SK-N-SH (cell line): ENCODE measurements at regions not wholly inside any gene's neighbourhood (a gene's known extent, or its start where the extent isn't known, plus 50 kb on each side); places are given as distances from the start of the nearest gene placed in this dataset.

Experiments used
- CTCF ChIA-PET: fragments of 300-600, 350-600 bp; formaldehyde crosslinking; extraction: SDS; loops from one replicate; lab custom pipeline; 2021; lab: Yijun Ruan, JAX
- POLR2A ChIA-PET: fragments of 350-600 bp; sonication (Branson Sonifier 250); formaldehyde crosslinking; extraction: SDS; loops from one replicate; lab custom pipeline; 2020; ENCODE audit warnings: antibody characterized with exemption, inconsistent platforms; lab: Yijun Ruan, JAX
- DNase-seq: peaks from one replicate; pipeline ENCODE4 v3.0.0; 2012
- H2AFZ ChIP-seq: fragments of 200-600 bp; sonication (generic); 2 replicates; pipeline ENCODE4 v1.8.1; 2016; ENCODE audit warnings: antibody characterized with exemption, mild to moderate bottlenecking, low read depth
- H3F3A ChIP-seq: fragments of 200-600 bp; sonication (generic); replicated peaks from 2 replicates; pipeline ENCODE3; 2016; ENCODE audit warnings: antibody characterized with exemption, mild to moderate bottlenecking; ENCODE audit not compliant: insufficient read depth
- H3K27ac ChIP-seq, 2 experiments: fragments of 200-500 bp in 1 of 2; fragments of 200-600 bp in 1 of 2; sonication (Bioruptor generic) in 1 of 2; sonication (generic), shearing (Covaris generic) in 1 of 2; 2 replicates each; pipeline versions ENCODE4 v1.5.1 to v1.6.1; 2014 to 2016; ENCODE audit warnings: low read depth in 2 of 2, inconsistent platforms in 1 of 2, low read length in 1 of 2, mild to moderate bottlenecking in 1 of 2, mixed read lengths in 1 of 2
- H3K27me3 ChIP-seq: fragments of 200-600 bp; sonication (generic), shearing (Covaris generic); 2 replicates; pipeline ENCODE4 v1.6.1; 2016; ENCODE audit warnings: mixed run types; ENCODE audit not compliant: insufficient read depth
- H3K36me3 ChIP-seq, 2 experiments: fragments of 200-500 bp in 1 of 2; fragments of 200-600 bp in 1 of 2; sonication (Bioruptor generic) in 1 of 2; sonication (generic) in 1 of 2; replicated peaks in 1 of 2; 2 replicates each; pipeline versions ENCODE3 to v1.5.1; 2014 to 2016; ENCODE audit warnings: low read length in 1 of 2, mild to moderate bottlenecking in 1 of 2; ENCODE audit not compliant: insufficient read depth in 2 of 2, control insufficient read depth in 1 of 2
- H3K4me1 ChIP-seq, 2 experiments: fragments of 200-500 bp in 1 of 2; fragments of 200-600 bp in 1 of 2; sonication (Bioruptor generic) in 1 of 2; sonication (generic), shearing (Covaris generic) in 1 of 2; 2 replicates each; pipeline versions ENCODE4 v1.5.1 to v1.6.1; 2014 to 2016; ENCODE audit warnings: low read depth in 1 of 2, low read length in 1 of 2, mixed run types in 1 of 2; ENCODE audit not compliant: insufficient read depth in 2 of 2, control insufficient read depth in 1 of 2
- H3K4me2 ChIP-seq: fragments of 200-600 bp; sonication (generic), shearing (Covaris generic); 2 replicates; pipeline ENCODE4 v1.6.1; 2017; ENCODE audit warnings: mixed run types
- H3K4me3 ChIP-seq, 2 experiments: fragments of 200-500 bp in 1 of 2; fragments of 200-600 bp in 1 of 2; sonication (Bioruptor generic) in 1 of 2; sonication (generic), shearing (Covaris generic) in 1 of 2; 2 replicates each; pipeline versions ENCODE4 v1.5.1 to v1.8.1; 2014 to 2016; ENCODE audit warnings: low read depth in 2 of 2, inconsistent platforms in 1 of 2, low read length in 1 of 2, mild to moderate bottlenecking in 1 of 2, mixed read lengths in 1 of 2, moderate library complexity in 1 of 2
- H3K79me2 ChIP-seq: fragments of 200-600 bp; sonication (generic); 2 replicates; pipeline ENCODE4 v1.8.1; 2017; ENCODE audit warnings: mild to moderate bottlenecking; ENCODE audit not compliant: insufficient read depth
- H3K9ac ChIP-seq: fragments of 200-600 bp; sonication (generic); 2 replicates; pipeline ENCODE4 v1.6.1; 2017; ENCODE audit warnings: mixed run types
- H3K9me2 ChIP-seq: fragments of 200-600 bp; sonication (generic); 2 replicates; pipeline ENCODE4 v1.6.1; 2017; ENCODE audit warnings: mixed run types
- H3K9me3 ChIP-seq: fragments of 200-600 bp; sonication (generic); 2 replicates; pipeline ENCODE4 v1.6.1; 2017; ENCODE audit warnings: mixed run types, mild to moderate bottlenecking, moderate library complexity
- H4K20me1 ChIP-seq: fragments of 200-600 bp; sonication (generic); 2 replicates; pipeline ENCODE4 v1.6.1; 2017; ENCODE audit warnings: mild to moderate bottlenecking, mixed run types; ENCODE audit not compliant: insufficient read depth
- CHD2 ChIP-seq: fragments of 150-350 bp; IDR thresholded peaks from 2 replicates; pipeline ENCODE4 v1.6.1; 2018; ENCODE audit warnings: low read length; ENCODE audit not compliant: partially characterized antibody
- CTCF ChIP-seq: fragments of 200-600 bp; sonication (generic); IDR thresholded peaks from 2 replicates; pipeline ENCODE4 v1.6.1; 2017; ENCODE audit warnings: antibody characterized with exemption, mild to moderate bottlenecking, moderate library complexity
- ELF1 ChIP-seq: IDR thresholded peaks from 2 replicates; pipeline ENCODE4 v1.4.0; 2012
- EP300 ChIP-seq, 2 experiments: IDR thresholded peaks; 2 replicates each; pipeline versions ENCODE4 v1.4.0 to v1.6.1; 2012; ENCODE audit warnings: borderline replicate concordance in 1 of 2, low read depth in 1 of 2, low read length in 1 of 2
- EZH2phosphoT487 ChIP-seq: fragments of 200-600 bp; sonication (generic); IDR thresholded peaks from 2 replicates; pipeline ENCODE4 v1.6.1; 2017; ENCODE audit warnings: low read depth, mixed run types, mild to moderate bottlenecking, antibody characterized with exemption, moderate library complexity, borderline replicate concordance
- FOSL2 ChIP-seq: IDR thresholded peaks from 2 replicates; pipeline ENCODE4 v1.4.0; 2012; ENCODE audit warnings: low read depth, mild to moderate bottlenecking, moderate library complexity, borderline replicate concordance
- GABPA ChIP-seq: IDR thresholded peaks from 2 replicates; pipeline ENCODE4 v1.4.0; 2012; ENCODE audit warnings: low read depth, mild to moderate bottlenecking
- GATA2 ChIP-seq: sonication (generic); formaldehyde crosslinking; IDR thresholded peaks from 2 replicates; pipeline ENCODE4 v1.5.0; 2020; ENCODE audit warnings: mild to moderate bottlenecking, missing genetic modification reagents
- MAX ChIP-seq: IDR thresholded peaks from 2 replicates; pipeline ENCODE4 v1.4.0; 2012; ENCODE audit warnings: low read depth
- MEF2A ChIP-seq: IDR thresholded peaks from 2 replicates; pipeline ENCODE4 v1.4.0; 2012; ENCODE audit warnings: low read depth, borderline replicate concordance
- MXI1 ChIP-seq: IDR thresholded peaks from 2 replicates; pipeline ENCODE4 v1.6.1; 2012; ENCODE audit warnings: mild to moderate bottlenecking, low read depth, low read length, improper control_type of control experiment
- NFIC ChIP-seq: IDR thresholded peaks from 2 replicates; pipeline ENCODE4 v1.4.0; 2012; ENCODE audit warnings: borderline replicate concordance
- NRF1 ChIP-seq: IDR thresholded peaks from 2 replicates; pipeline ENCODE4 v1.6.1; 2012; ENCODE audit warnings: low read depth, mild to moderate bottlenecking, low read length
- PBX3 ChIP-seq: IDR thresholded peaks from 2 replicates; pipeline ENCODE4; 2012
- RAD21 ChIP-seq: IDR thresholded peaks from 2 replicates; pipeline ENCODE4 v1.6.1; 2012; ENCODE audit warnings: mild to moderate bottlenecking, low read length
- RCOR1 ChIP-seq: fragments of 150-350 bp; IDR thresholded peaks from 2 replicates; pipeline ENCODE4 v1.6.1; 2017; ENCODE audit warnings: antibody characterized with exemption, low read length
- REST ChIP-seq: IDR thresholded peaks from 2 replicates; pipeline ENCODE4 v1.6.1; 2012; ENCODE audit warnings: mild to moderate bottlenecking, low read depth, low read length, moderate library complexity
- RXRA ChIP-seq: IDR thresholded peaks from 2 replicates; pipeline ENCODE4 v1.4.0; 2012; ENCODE audit warnings: low read depth, mild to moderate bottlenecking, borderline replicate concordance
- SMC3 ChIP-seq: IDR thresholded peaks from 2 replicates; pipeline ENCODE4 v1.6.1; 2012; ENCODE audit warnings: low read depth, low read length, improper control_type of control experiment
- TAF1 ChIP-seq: IDR thresholded peaks from 2 replicates; pipeline ENCODE4 v1.6.1; 2012; ENCODE audit warnings: low read depth, mild to moderate bottlenecking, low read length, moderate library complexity, borderline replicate concordance
- TCF12 ChIP-seq: IDR thresholded peaks from 2 replicates; pipeline ENCODE4 v1.4.0; 2012
- USF2 ChIP-seq: fragments of 150-350 bp; IDR thresholded peaks from 2 replicates; pipeline ENCODE4 v1.6.1; 2017; ENCODE audit warnings: antibody characterized with exemption, low read length, low read depth, borderline replicate concordance
- YY1 ChIP-seq: IDR thresholded peaks from 2 replicates; pipeline ENCODE4 v1.4.0; 2012; ENCODE audit warnings: low read depth, mild to moderate bottlenecking
- ZBTB33 ChIP-seq: IDR thresholded peaks from 2 replicates; pipeline ENCODE4 v1.4.0; 2012; ENCODE audit warnings: low read depth, borderline replicate concordance
- WGBS: methylation state at CpG from one replicate; pipeline ENCODE4 v1.1.6; 2017; ENCODE audit warnings: low lambda C conversion rate; 5-methylcytosine and 5-hydroxymethylcytosine counted together

GRCh38 chr4:114378305-114378903 is 220.2 kb upstream of the UGT8 start:
- H3K27me3 ChIP-seq, result no peaks in the 10 kb centered on the region
- no peak overlapping the region for H3K9ac ChIP-seq
- no peaks in the 10 kb centered on the region for H3K79me2 ChIP-seq
- no peaks in the 10 kb centered on the region for H3K9me3 ChIP-seq
- H3K36me3 ChIP-seq, result no peaks in the 10 kb centered on the region
- H3K4me2 ChIP-seq, result no peak overlapping the region
- H4K20me1 ChIP-seq, result no peaks in the 10 kb centered on the region
- peaks cover 0 to 15% of the 10 kb centered on the region in 2 experiments; a peak in 3 of 4 replicates for H3K4me1 ChIP-seq
- H3F3A ChIP-seq, result peaks cover 18% of the 10 kb centered on the region
- ChIA-PET CTCF (interaction anchor here (0.7 to 2.2 kb wide), 38 partner anchors 9 to 988 kb away, joined by 3 to 21 read pairs (median 4); partner anchors contain the start of gene ARSJ), POLR2A (no interaction called here)
- WGBS, result 70% methylated on average over 4 of the region's 4 CpGs
- TF ChIP-seq YY1, result no peak
- TF ChIP-seq MAX, result no peak
- no peak for TF ChIP-seq ELF1
- TF ChIP-seq RXRA, result no peak
- TF ChIP-seq GABPA, result no peak
- no peak for TF ChIP-seq USF2
- peak; percentile 96 for TF ChIP-seq RAD21
- no peak for TF ChIP-seq EZH2phosphoT487
- no peak for TF ChIP-seq RCOR1
- TF ChIP-seq EP300 (IDR thresholded peaks at IDR 0.05; ENCODE audit: borderline replicate concordance in 1 of 2, low read depth in 1 of 2, low read length in 1 of 2), result no peak
- peak; percentile 41; the same call in 1 of the 2 replicates for TF ChIP-seq FOSL2
- TF ChIP-seq NFIC, result no peak
- no peak for TF ChIP-seq TAF1
- peak; percentile 84 for TF ChIP-seq SMC3
- no peak for TF ChIP-seq MEF2A
- TF ChIP-seq PBX3, result 0 out of 2 replicates have a peak, but pooled peaks have one; percentile 5
- no peak for TF ChIP-seq NRF1
- TF ChIP-seq ZBTB33, result no peak
- peak; percentile 88 for TF ChIP-seq CTCF
- no peak for TF ChIP-seq REST
- TF ChIP-seq CHD2, result no peak
- TF ChIP-seq MXI1, result no peak
- no peak for TF ChIP-seq GATA2 (CRISPR knock-in tag)
- TF ChIP-seq TCF12, result no peak
- H2AFZ ChIP-seq, result peak overlapping the region; percentile 67; the same call in 1 of the 2 replicates
- peak overlapping the region in 1 of 2 experiments; percentile 42; a peak in 1 of 4 replicates for H3K27ac ChIP-seq
- H3K4me3 ChIP-seq, result no peak overlapping the region
- H3K9me2 ChIP-seq, result no peaks in the 10 kb centered on the region
- DNase-seq, result peak; percentile 32
